Activated CD4-positive, CD25-positive, alpha-beta regulatory T cell (primary cell): ENCODE measurements at regions not wholly inside any gene's neighbourhood (a gene's known extent, or its start where the extent isn't known, plus 50 kb on each side); places are given as distances from the start of the nearest gene placed in this dataset.

ENCODE experiments used
- DNase-seq, 4 experiments: peaks; one replicate each; lab custom pipeline; 2025; lab: John Stamatoyannopoulos, UW

GRCh38 chr2:60657673-60658072 is 98.4 kb upstream of the PAPOLG start:
- DNase-seq: no peak

- DNase-seq: no peak
Measured at GRCh38 chr2:60659026-60659425, 97.0 kb upstream of the PAPOLG start.

- no peak for DNase-seq
Measured at GRCh38 chr2:60661073-60661738, 94.9 kb upstream of the PAPOLG start.

- DNase-seq: no peak
Measured at GRCh38 chr2:60662781-60663180, 93.3 kb upstream of the PAPOLG start.

GRCh38 chr2:60671966-60672365 is 84.1 kb upstream of the PAPOLG start:
- DNase-seq: no peak

- DNase-seq: peak; percentile 67 to 76 (median 68)
Measured at GRCh38 chr2:60674524-60675165, 81.4 kb upstream of the PAPOLG start.

GRCh38 chr2:60675301-60675700 is 80.8 kb upstream of the PAPOLG start:
- no peak for DNase-seq

GRCh38 chr2:60676706-60677330 is 79.2 kb upstream of the PAPOLG start:
- DNase-seq: no peak

GRCh38 chr2:60677356-60677755 is 78.7 kb upstream of the PAPOLG start:
- DNase-seq: no peak

GRCh38 chr2:60678551-60678950 is 77.5 kb upstream of the PAPOLG start:
- no peak for DNase-seq

GRCh38 chr2:60679036-60679780 is 76.9 kb upstream of the PAPOLG start:
- no peak for DNase-seq

- DNase-seq: no peak
Measured at GRCh38 chr2:60693551-60693950, 62.5 kb upstream of the PAPOLG start.

GRCh38 chr2:60695793-60696192 is 60.3 kb upstream of the PAPOLG start:
- DNase-seq: no peak

- DNase-seq: no peak
Measured at GRCh38 chr2:60699617-60700016, 56.5 kb upstream of the PAPOLG start.

GRCh38 chr2:60706021-60706420 is 50.0 kb upstream of the PAPOLG start:
- DNase-seq: no peak
